HG03066 (cell line): ENCODE measurements at regions not wholly inside any gene's neighbourhood (a gene's known extent, or its start where the extent isn't known, plus 50 kb on each side); places are given as distances from the start of the nearest gene placed in this dataset.
A peak's percentile ranks its signal among the peaks of the same experiment; 100 is the strongest.

Source experiments
- ATAC-seq: cut with Tn5 transposase; IDR thresholded peaks from one replicate; pipeline ENCODE4 v1.9.1; 2021; ENCODE audit warnings: low read depth; ENCODE audit not compliant: unreplicated experiment

GRCh38 chr4:126838941-126839679, 793.6 kb upstream of the INTU start:
- no peak for ATAC-seq

- ATAC-seq, result no peak
Measured at GRCh38 chr4:126843492-126844067, 789.2 kb upstream of the INTU start.

GRCh38 chr4:126850286-126850685, 782.5 kb upstream of the INTU start:
- ATAC-seq, result peak; percentile 52

DNA sequence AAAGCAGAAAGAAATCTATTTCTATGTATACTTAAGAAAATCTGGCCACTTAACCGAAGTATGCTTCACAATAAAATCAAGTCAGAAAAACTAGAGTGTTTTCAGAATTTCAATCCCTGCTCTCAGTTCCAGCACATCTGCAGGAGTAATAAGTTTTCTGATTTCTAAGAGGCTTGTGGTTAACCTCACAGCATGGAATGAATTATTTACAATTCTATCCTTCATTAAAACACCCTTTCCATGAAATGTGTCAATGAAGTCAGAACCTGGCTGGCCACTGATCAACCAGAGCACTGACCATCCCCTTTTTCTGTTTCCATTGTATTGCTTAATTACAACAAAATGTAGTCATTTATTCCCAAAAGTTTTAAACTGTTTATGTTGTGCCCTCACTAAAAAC, 781.4 kb upstream of the INTU start:
- ATAC-seq, result no peak

GRCh38 chr4:126853715-126854114, 779.0 kb upstream of the INTU start:
- no peak for ATAC-seq

DNA sequence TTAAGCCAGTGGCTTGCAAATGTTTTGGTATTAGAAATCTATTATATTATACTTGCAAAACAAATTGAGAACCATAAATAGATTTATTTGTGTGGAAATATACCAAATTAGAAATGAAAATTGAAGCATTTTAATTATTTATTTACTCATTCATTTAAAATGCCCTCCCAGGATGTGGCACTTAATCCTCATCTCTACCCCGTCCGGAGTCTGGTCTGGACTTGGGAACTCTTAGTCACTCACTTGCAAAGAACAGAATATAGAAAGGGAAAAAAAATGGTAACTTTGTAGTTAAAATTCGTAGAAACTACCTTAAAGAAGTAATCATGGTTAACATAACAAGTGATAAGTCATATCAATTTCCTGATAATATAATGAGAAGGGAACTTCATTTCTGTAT, 775.9 kb upstream of the INTU start:
- ATAC-seq, result no peak

DNA sequence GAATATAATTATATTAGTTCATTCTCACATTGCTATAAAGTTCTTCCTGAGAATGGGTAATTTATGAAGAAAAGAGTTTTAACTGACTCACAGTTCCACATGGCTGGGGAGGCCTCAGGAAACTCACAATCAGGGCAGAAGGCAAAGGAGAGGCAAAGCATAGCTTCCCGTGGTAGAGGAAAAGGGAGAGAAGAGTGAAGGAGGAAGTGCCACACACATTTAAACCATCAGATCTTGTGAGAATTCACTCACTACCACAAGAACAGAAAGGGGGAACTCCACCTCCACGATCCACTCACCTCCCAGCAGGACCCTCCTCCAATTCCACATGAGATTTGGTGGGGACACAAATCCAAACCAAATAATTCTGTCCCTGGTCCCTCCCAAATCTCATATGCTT, 773.4 kb upstream of the INTU start:
- ATAC-seq, result no peak

DNA sequence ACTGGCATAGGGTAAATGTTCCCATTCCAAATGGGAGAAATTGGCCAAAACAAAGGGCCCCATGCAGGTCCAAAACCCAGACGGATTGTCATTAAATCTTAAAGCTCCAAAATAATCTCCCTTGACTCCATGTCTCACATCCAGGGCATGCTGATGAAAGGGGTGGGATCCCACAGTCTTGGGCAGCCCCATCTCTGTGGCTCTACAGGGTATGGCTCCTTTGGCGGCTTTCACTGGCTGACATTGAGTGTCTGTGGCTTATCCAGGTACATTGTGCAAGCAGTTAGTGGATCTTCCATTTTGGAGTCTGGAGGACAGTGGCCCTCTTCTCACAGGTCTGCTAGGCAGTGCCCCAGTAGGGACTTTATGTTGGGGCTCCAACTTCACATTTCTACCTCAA, 772.9 kb upstream of the INTU start:
- no peak for ATAC-seq

GRCh38 chr4:126860308-126860707, 772.4 kb upstream of the INTU start:
- ATAC-seq, result no peak

GRCh38 chr4:126869967-126870366, 762.8 kb upstream of the INTU start:
- ATAC-seq, result no peak

- ATAC-seq, result no peak
Measured at GRCh38 chr4:126871810-126872209, 760.9 kb upstream of the INTU start.

DNA sequence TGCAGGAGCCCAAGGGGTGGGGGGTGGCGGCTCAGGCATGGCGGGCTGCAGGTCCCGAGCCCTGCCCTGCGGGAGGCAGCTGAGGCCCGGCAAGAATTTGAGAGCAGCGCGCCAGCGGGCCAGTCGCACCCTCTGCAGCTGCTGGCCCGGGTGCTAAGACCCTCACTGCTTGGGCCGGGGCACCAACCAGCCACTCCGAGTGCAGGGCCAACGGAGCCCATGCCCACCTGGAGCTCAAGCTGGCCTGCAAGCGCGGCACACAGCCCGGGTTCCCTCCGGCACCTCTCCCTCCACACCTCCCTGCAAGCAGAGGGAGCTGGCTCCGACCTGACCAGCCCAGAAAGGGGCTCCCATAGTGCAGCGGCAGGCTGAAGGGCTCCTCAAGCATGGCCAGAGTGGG, 758.2 kb upstream of the INTU start:
- ATAC-seq, result no peak

DNA sequence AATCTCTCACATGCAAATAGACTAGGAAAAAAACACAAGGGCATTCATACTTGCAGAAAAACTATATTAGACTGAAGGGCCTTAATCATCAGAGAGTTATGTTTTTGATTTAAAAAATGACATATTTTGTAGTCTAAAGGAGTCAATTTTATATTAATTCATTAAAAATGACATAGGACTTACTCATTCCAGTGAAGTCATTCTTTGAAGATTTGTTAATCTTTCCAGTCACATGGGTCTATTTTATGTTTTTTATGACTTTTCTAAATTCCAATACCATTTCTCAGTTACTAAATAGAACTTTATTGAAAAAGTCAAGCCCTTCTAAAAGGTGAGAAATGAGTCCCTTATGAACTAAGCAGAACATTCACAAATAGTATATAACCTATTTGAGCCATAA, 743.8 kb upstream of the INTU start:
- ATAC-seq, result no peak

DNA sequence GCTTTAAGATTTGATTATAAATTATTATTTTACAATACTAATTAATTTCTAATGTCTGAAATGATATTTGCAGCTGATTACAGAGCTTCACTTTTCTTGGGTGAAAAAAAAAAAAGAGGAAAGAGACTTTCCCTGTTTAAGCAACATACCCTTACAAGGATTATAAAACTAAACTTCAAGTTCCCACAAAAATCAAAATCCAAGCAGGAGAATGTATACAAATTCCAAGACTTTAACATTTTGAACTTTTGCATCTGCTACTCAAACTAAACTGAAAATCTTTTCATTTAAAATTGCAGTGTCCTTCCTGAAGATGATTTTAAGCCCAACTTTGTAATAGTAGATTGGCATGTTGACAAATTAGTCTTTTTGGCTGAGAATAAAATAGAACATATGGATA, 742.4 kb upstream of the INTU start:
- no peak for ATAC-seq

GRCh38 chr4:126890994-126891393, 741.8 kb upstream of the INTU start:
- no peak for ATAC-seq

GRCh38 chr4:126894963-126895362, 737.8 kb upstream of the INTU start:
- no peak for ATAC-seq

GRCh38 chr4:126895988-126896570, 736.7 kb upstream of the INTU start:
- ATAC-seq, result no peak

DNA sequence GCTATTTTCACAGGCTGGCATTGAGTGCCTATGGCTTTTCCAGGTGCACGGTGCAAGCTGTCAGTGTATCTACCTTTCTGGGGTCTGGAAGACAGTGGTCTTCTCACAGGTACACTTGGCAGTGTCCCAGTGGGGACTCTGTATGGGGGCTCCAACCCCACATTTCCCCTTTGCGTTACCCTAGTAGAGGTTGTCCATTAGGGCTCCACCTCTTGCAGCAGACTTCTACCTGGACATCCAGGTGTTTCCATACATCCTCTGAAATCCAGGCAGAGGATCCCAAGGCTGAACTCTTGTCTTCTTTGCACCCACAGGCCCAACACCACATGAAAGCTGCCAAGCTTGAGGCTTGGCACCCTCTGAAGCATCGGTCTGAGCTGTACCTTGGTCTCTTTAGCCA, 735.7 kb upstream of the INTU start:
- no peak for ATAC-seq

GRCh38 chr4:126898815-126899214, 733.9 kb upstream of the INTU start:
- no peak for ATAC-seq

- ATAC-seq, result no peak
Measured at GRCh38 chr4:126899331-126899801, 733.4 kb upstream of the INTU start.

GRCh38 chr4:126906466-126906865, 726.3 kb upstream of the INTU start:
- ATAC-seq, result no peak

DNA sequence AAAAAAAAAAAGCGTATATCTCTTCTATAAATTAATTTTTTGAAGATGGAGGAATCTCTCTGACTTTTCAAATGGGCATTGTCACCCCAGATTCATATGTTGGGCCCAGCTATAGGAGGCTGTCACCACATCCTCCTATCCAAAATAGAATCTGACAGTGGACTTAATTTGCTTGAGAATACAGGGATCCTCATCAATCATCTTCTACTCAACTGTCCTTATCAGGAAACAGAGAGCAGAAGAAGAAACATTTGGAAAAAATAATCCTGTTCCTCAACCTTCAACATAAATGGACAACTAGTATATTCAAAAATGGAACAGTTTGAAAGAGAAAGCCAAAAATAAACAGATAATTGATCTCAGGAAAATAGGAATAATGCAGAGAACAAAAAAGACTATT, 725.4 kb upstream of the INTU start:
- ATAC-seq, result no peak
